Chondrocyte (in vitro differentiated cells): ENCODE measurements at regions not wholly inside any gene's neighbourhood (a gene's known extent, or its start where the extent isn't known, plus 50 kb on each side); places are given as distances from the start of the nearest gene placed in this dataset.

ENCODE experiments used
- DNase-seq: peaks from one replicate; pipeline ENCODE4 v3.0.0; 2021; ENCODE audit warnings: mixed read lengths, low spot score
- H3K27ac Mint-ChIP-seq: one replicate; pipeline ENCODE4 v1.8.0; 2021; ENCODE audit warnings: mild to moderate bottlenecking, moderate library complexity, mixed read lengths; ENCODE audit not compliant: unreplicated experiment
- H3K27me3 Mint-ChIP-seq: 2 replicates; pipeline ENCODE4 v1.8.0; 2021; ENCODE audit warnings: low read depth, mixed read lengths
- H3K36me3 Mint-ChIP-seq: 2 replicates; pipeline ENCODE4 v1.8.0; 2021; ENCODE audit warnings: low read depth, mixed read lengths
- H3K4me1 Mint-ChIP-seq: 2 replicates; pipeline ENCODE4 v1.8.0; 2021; ENCODE audit warnings: low read depth, mild to moderate bottlenecking, mixed read lengths
- H3K4me3 Mint-ChIP-seq: one replicate; pipeline ENCODE4 v1.8.0; 2021; ENCODE audit warnings: mild to moderate bottlenecking, moderate library complexity, mixed read lengths; ENCODE audit not compliant: unreplicated experiment
- H3K9me3 Mint-ChIP-seq: 2 replicates; pipeline ENCODE4 v1.8.0; 2021; ENCODE audit warnings: low read depth, mixed read lengths
- TF ChIP-seq, protein P1 (sequence below): fragments of 200-600 bp; sonication (generic); IDR thresholded peaks from 2 replicates; pipeline ENCODE4 v1.5.0; 2021; ENCODE audit warnings: antibody characterized with exemption, mild to moderate bottlenecking, moderate library complexity

DNA sequence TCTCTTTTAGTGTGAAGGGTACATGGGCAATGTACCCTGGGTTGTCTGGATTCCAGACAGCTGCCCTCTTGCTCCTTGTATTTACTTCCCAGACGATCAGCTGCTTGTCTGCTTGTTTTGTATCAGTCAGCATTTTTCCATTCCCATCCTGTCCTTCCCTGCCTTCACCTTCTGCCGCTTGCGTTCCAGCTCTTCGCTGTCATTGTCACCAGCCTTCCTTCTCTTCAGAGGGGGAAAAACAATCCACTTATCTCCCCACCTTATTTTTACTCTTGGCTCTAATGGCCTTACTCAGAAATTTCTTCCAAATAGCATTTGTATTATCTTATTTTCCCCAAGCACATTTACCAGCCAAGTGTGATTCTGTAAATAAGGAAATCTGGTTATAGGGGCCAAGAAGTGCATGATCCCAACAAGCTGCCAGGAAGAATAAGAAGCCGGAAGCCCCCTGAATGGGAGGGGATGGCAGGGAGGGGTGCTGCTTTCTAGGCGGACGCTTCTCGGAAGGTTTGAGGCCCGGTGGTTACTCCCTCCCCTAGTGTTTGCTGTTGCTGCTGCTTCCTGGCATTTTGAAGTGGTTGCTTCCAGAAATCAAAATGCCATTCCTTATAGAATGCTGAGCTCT lies 497.6 kb downstream of the NTRK3 start:
- Mint-ChIP-seq H3K27me3 (peaks cover 2% of the 10 kb centered on the region), H3K27ac (no peak overlapping the region), H3K9me3 (no peaks in the 10 kb centered on the region), H3K4me1 (peaks cover 12% of the 10 kb centered on the region), H3K4me3 (no peak overlapping the region), H3K36me3 (no peaks in the 10 kb centered on the region)
- TF ChIP-seq, protein P1, sequence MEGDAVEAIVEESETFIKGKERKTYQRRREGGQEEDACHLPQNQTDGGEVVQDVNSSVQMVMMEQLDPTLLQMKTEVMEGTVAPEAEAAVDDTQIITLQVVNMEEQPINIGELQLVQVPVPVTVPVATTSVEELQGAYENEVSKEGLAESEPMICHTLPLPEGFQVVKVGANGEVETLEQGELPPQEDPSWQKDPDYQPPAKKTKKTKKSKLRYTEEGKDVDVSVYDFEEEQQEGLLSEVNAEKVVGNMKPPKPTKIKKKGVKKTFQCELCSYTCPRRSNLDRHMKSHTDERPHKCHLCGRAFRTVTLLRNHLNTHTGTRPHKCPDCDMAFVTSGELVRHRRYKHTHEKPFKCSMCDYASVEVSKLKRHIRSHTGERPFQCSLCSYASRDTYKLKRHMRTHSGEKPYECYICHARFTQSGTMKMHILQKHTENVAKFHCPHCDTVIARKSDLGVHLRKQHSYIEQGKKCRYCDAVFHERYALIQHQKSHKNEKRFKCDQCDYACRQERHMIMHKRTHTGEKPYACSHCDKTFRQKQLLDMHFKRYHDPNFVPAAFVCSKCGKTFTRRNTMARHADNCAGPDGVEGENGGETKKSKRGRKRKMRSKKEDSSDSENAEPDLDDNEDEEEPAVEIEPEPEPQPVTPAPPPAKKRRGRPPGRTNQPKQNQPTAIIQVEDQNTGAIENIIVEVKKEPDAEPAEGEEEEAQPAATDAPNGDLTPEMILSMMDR, result no peak
- no peak for DNase-seq

DNA sequence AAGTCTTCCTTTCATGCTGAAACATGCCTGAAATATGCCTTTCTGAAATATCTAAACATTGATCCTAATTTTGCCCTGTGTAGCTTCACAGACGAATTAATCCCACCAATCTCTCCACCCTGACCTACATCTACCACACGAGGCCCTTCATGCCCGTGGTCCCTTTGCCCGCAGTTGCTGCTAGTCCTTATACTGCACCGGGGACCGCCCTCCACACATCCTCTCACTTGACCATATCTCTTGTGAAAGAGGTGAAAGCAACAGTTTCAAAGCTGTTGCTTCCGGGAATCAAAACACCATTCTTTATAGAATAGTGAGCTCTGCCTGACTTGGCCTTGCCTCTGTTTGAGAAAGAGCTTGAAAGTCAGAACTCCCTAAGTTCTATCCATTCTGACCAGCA lies 499.5 kb downstream of the NTRK3 start:
- Mint-ChIP-seq H3K4me1 (peaks cover 28% of the 10 kb centered on the region), H3K36me3 (no peaks in the 10 kb centered on the region), H3K9me3 (no peaks in the 10 kb centered on the region), H3K4me3 (no peak overlapping the region), H3K27ac (no peak overlapping the region), H3K27me3 (peaks cover 2% of the 10 kb centered on the region)
- no peak for DNase-seq
- TF ChIP-seq, protein P1, result no peak

DNA sequence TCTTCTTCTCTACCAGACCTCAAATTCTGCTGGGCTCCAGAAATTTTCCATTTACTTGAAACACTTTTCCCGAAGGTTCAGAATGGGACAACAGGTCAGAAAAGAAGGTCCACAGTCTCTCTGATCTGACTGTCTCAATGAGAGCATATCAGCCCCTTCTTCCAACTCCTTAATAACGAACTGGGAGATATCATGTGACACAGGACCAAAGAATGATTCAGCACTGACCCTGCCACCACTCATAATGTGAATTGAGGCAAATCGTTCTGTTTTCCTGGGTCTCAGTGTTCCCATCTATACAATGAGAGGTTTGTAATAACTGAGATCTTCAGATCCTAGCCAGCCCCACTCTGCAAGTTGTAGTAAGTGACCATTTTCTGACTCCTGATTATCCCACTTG lies 500.5 kb downstream of the NTRK3 start:
- Mint-ChIP-seq H3K27me3 (peaks cover 2% of the 10 kb centered on the region), H3K27ac (no peak overlapping the region), H3K4me3 (no peak overlapping the region), H3K4me1 (peaks cover 35% of the 10 kb centered on the region), H3K9me3 (no peaks in the 10 kb centered on the region), H3K36me3 (no peaks in the 10 kb centered on the region)
- TF ChIP-seq, protein P1, result no peak
- DNase-seq, result no peak

DNA sequence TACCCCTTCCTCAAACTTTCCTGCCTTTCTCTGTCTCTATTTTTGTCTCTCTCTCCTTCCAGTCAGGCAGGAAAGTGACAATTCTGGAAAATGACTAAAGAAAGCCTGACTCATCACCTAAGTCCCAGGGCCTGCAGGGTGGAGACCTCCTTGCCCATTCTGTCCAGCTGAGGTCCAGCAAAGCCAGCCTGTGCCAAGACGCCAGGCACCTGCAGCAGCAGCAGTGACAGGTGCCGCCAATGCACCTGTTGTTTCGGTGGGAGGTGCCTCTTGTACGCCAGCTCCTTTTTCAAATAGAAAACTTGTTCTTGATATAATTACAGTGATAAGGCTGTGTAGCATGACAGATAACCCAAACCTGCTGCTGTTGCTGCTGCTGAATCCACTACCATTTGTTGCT lies 501.3 kb downstream of the NTRK3 start:
- Mint-ChIP-seq H3K36me3 (no peaks in the 10 kb centered on the region), H3K4me3 (no peak overlapping the region), H3K27ac (no peak overlapping the region), H3K4me1 (peaks cover 35% of the 10 kb centered on the region), H3K27me3 (peaks cover 2% of the 10 kb centered on the region), H3K9me3 (no peaks in the 10 kb centered on the region)
- no peak for DNase-seq
- TF ChIP-seq, protein P1, result no peak

DNA sequence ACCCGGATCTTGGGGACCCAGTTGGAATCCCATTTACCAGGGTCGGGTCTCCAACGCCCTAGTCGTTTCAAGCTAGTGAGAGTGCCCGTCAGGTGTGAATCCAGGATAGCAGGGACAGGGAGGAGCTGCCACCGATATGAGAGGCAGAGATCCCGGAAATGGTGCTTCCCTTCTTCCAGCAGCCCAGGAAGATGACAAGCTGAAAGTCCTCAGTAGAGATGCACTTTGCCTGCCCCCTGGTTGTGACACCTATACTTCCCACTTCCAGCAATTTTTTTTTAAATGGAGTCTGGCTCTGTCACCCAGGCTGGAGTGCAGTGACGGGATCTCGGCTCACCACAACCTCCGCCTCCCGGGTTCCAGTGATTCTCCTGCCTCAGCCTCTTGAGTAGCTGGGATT lies 503.0 kb downstream of the NTRK3 start:
- H3K27ac Mint-ChIP-seq, result no peak overlapping the region
- TF ChIP-seq, protein P1, result no peak
- no peaks in the 10 kb centered on the region for H3K9me3 Mint-ChIP-seq
- no peaks in the 10 kb centered on the region for H3K36me3 Mint-ChIP-seq
- H3K4me1 Mint-ChIP-seq, result peaks cover 35% of the 10 kb centered on the region
- H3K4me3 Mint-ChIP-seq, result no peak overlapping the region
- H3K27me3 Mint-ChIP-seq, result peaks cover 2% of the 10 kb centered on the region
- DNase-seq, result no peak
